ENCODE measurements at regions not wholly inside any gene's neighbourhood (a gene's known extent, or its start where the extent isn't known, plus 50 kb on each side); places are given as distances from the start of the nearest gene placed in this dataset.

DNA sequence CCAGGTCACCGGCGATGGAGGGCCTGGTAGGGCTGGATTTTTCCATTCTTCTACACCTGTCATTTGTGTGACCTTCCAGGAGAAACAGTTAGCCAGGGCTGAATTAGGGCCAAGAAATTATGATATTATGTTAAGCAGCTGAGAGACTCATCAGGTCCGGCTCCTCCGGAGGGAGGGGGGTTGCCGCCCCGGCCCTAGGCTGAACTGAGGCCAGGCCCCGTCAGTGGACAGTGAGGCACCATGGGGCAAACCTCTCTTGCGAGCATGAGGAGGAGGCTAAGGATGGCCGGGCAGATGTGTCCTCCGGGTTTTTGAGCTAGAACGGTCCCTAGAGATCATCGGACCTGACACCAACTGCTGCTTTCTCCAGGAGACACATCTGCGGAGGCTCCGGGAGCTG lies 150.1 kb downstream of the SOX11 start:
- TF ChIP-seq, protein P1, sequence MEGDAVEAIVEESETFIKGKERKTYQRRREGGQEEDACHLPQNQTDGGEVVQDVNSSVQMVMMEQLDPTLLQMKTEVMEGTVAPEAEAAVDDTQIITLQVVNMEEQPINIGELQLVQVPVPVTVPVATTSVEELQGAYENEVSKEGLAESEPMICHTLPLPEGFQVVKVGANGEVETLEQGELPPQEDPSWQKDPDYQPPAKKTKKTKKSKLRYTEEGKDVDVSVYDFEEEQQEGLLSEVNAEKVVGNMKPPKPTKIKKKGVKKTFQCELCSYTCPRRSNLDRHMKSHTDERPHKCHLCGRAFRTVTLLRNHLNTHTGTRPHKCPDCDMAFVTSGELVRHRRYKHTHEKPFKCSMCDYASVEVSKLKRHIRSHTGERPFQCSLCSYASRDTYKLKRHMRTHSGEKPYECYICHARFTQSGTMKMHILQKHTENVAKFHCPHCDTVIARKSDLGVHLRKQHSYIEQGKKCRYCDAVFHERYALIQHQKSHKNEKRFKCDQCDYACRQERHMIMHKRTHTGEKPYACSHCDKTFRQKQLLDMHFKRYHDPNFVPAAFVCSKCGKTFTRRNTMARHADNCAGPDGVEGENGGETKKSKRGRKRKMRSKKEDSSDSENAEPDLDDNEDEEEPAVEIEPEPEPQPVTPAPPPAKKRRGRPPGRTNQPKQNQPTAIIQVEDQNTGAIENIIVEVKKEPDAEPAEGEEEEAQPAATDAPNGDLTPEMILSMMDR (IDR thresholded peaks at IDR 0.05; ENCODE audit: insufficient read depth, low read depth, low read length) = no peak
- TF ChIP-seq EZH2 (IDR thresholded peaks at IDR 0.05; ENCODE audit: insufficient read depth, low read length) = no peak
